GM04504 (cell line): ENCODE measurements at regions not wholly inside any gene's neighbourhood (a gene's known extent, or its start where the extent isn't known, plus 50 kb on each side); places are given as distances from the start of the nearest gene placed in this dataset.

Experiments used
- DNase-seq: peaks from one replicate; pipeline ENCODE4 v3.0.0-alpha.2; 2012; ENCODE audit warnings: low read depth

GRCh38 chr4:124322234-124323065, 390.1 kb downstream of the ANKRD50 start:
- DNase-seq, result peak; percentile 11

- no peak for DNase-seq
Observed at GRCh38 chr4:124325690-124326089, 386.8 kb downstream of the ANKRD50 start.

- DNase-seq, result no peak
Observed at GRCh38 chr4:124329134-124329533, 383.4 kb downstream of the ANKRD50 start.

GRCh38 chr4:124330045-124330444, 382.5 kb downstream of the ANKRD50 start:
- DNase-seq, result no peak

- no peak for DNase-seq
Observed at GRCh38 chr4:124331781-124332180, 380.8 kb downstream of the ANKRD50 start.

DNA sequence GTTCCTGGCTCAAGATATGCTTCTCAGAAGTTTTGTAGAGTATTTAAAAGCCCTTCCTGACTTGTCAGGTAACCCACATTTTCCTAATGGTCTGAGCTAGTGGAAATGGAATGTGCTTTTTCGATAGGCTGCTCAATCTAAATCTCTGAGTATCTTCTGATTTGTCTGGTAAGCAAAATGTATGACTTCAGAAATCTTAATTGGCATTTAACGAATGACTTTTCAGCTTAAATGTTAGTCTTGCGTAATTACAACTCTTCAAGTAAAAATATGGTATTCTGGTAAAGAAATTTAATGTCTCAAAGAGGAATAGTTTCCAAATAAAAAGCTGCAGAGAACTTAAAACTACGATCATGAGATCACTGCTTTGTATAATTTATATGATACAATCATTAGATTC, 379.1 kb downstream of the ANKRD50 start:
- DNase-seq, result no peak

DNA sequence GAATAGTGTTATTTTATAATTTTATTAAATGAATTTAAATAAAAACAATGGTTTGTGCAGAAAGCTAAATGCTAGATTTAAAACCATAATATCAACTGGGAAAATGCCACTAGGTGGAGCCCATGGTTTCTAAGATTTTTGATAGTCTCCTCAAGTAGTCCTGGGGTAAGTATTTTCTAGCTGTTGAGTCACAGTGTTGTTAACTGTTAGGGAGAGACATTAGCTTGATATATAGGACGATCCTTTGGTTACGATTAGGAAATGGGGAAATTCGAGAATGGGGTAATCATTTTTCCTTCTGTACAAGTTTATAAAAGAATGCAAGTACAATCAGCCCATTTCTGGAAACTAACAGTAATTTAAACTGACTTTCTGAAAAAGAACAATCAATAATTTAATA, 378.4 kb downstream of the ANKRD50 start:
- peak; percentile 65 for DNase-seq

DNA sequence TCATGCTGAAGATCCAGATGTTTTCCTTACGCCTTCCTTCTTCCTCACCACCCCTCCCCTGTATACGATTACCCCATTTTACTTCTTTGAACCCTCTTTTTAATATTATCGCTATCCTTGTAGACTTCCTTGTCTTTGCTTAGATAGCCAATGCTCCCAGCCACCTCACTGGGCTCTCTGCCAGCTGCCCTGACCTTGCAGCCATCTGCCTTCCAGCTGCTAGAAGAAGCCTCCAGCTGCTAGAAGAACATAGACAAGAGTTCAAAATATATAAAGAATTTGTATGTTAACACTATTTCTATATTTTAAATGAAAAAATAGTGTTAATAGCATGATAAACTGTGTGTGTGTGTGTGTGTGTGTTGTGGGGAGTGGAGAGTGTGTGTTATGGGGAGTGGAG, 374.7 kb downstream of the ANKRD50 start:
- DNase-seq, result peak; percentile 8

- peak; percentile 26 for DNase-seq
Observed at GRCh38 chr4:124343661-124344171, 368.8 kb downstream of the ANKRD50 start.

DNA sequence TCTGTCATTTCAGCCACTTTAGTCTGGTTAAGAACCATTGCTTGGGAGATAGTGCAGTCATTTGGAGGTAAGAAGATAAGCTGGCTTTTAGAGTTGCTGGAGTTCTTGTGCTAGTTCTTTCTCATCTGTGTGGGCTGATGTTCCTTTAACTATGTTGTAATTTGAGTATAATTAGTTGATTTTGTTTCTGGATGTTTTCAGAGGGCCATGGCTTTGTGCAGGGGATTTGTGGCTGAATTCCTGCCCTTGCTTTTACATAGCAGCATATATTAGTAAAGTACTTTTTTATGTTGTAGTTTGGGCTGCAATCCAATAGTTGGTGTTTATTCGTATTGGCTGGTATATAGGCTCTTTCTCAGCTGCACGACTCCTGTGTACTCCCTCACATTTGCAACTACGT, 339.6 kb downstream of the ANKRD50 start:
- no peak for DNase-seq

- no peak for DNase-seq
Observed at GRCh38 chr4:124386163-124386562, 326.4 kb downstream of the ANKRD50 start.

DNA sequence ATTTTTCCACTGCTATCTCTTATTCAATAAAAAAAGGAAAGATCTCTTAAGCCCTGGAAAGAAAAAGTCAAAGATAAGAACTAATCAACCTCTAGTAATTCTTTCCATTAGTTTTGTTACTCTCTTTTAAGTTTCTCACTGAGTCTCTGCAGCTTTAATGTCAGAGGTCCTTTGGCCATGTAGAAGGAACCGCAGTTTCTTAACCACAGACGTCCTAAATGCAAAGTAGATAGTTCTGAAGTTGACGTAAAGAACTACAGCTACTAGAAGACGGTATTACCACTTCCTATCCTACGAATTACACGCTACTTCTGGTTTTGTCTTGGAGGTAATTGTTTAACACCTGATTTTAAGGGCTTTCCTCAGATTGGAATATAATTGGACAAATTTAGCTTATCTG, 325.9 kb downstream of the ANKRD50 start:
- DNase-seq, result no peak

- no peak for DNase-seq
Observed at GRCh38 chr4:124389591-124389990, 322.9 kb downstream of the ANKRD50 start.

DNA sequence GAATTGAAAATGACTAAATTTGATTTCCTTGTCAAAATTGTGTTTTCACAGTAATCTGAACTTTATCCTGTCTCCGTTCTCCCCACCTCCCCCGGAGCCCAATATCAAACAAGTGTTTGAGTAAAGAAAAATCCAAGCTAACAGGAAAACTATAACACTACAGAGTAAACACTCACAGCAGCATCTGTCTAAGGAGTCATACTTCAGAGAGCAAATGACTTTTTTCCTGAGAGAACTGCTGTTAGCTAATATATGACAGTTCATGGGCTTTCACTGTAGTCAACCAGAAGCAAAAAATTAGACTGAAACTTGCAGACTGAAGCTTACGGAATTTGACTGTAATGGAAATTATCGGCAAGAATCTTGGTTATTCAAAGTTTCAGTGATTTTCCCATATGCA, 321.7 kb downstream of the ANKRD50 start:
- DNase-seq, result no peak

DNA sequence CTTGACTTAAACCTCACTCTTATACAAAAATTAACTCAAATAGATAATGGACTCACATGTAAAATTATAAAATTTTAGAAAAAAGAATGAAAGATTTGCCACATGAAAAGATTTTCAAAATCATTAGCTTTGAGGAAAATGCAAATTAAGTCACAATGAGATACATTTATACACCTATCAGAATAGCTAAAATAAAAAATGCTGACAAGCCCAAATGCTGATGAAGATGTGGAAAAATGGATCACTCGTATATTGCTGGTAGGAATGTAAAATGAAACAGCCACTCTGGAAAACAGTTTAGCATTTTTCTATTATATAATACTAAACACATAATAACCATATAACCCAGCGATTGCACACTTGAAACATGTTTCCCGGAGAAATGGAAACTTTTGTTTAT, 316.2 kb downstream of the ANKRD50 start:
- no peak for DNase-seq

- DNase-seq, result no peak
Observed at GRCh38 chr4:124401606-124402005, 310.9 kb downstream of the ANKRD50 start.

GRCh38 chr4:124409044-124409443, 303.5 kb downstream of the ANKRD50 start:
- no peak for DNase-seq

GRCh38 chr4:124414276-124415040, 298.1 kb downstream of the ANKRD50 start:
- no peak for DNase-seq

DNA sequence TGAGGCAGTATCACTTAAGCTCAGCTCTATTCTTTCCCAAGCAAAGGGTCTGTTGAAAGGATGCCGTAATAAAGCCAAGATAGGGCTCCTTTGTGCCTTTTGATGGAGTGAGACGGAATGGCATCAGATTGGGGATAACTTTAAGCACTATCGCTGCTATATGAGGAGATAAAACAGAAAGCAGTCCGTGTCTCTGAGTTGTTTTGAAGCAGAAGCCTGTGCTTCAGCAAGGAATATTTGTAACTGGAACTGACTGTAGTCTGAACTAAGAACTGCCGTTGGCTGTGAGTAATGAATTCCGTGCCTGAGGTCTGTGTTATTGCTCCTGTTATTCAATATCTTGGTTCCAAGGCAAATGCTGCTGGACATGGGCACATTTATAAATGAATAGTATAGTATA, 297.4 kb downstream of the ANKRD50 start:
- no peak for DNase-seq

DNA sequence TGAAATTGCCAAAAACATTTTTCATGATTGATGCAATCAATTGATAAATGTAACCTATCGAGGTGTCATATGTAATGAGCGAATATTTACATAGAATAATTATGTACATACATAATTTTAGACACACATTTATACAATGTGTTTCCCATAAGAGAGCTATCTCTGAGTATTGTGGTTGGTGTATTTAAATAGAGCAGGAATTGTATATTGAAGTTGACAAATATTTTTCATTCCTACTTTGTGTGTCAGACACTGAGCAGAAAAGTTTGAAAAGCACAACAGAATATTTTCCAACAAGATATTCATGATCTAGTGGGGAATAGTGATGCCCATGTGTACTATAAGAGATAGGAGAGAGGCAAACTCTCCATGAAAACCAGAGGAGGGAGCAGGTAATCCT, 295.2 kb downstream of the ANKRD50 start:
- no peak for DNase-seq

GRCh38 chr4:124420166-124420695, 292.3 kb downstream of the ANKRD50 start:
- DNase-seq, result no peak

GRCh38 chr4:124423160-124423559, 289.4 kb downstream of the ANKRD50 start:
- DNase-seq, result no peak

DNA sequence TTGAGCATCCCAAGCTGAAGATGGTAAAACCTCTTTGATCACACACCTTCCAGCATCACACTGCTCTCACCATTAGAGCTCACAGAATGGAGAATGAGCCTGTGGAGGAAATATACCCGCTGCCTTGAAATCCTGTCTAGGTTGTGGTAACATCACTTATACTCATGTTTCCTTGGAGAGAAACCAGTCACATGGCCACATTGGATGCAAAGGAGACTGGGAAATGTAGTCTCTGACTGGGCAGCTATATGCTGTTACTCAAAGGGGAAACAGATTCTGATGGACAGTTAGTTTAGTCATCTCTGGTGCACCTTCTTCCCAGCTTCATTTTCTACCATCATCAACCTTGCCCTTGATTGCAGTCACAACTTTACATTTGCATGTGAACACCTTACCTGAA, 286.3 kb downstream of the ANKRD50 start:
- DNase-seq, result no peak
